Testis (tissue), 2 donors: ENCODE measurements at regions not wholly inside any gene's neighbourhood (a gene's known extent, or its start where the extent isn't known, plus 50 kb on each side); places are given as distances from the start of the nearest gene placed in this dataset.

ENCODE experiments used
- DNase-seq: peaks from one replicate; pipeline ENCODE4 v3.0.0-alpha.2; 2019
- H3K27ac ChIP-seq, 2 donors: fragments of 200-600 bp; sonication (generic); one replicate each; pipeline ENCODE4 v1.5.1; 2019
- H3K27me3 ChIP-seq: fragments of 200-600 bp; sonication (generic); one replicate; pipeline ENCODE4 v1.5.1; 2019
- H3K36me3 ChIP-seq: fragments of 200-600 bp; sonication (generic); one replicate; pipeline ENCODE4 v1.5.1; 2017; ENCODE audit warnings: low read depth; ENCODE audit errors: missing control alignments
- H3K4me1 ChIP-seq: fragments of 200-600 bp; sonication (generic); one replicate; pipeline ENCODE4 v1.5.1; 2019
- H3K4me3 ChIP-seq, 2 donors: fragments of 200-600 bp; sonication (generic); one replicate each; pipeline ENCODE4 v1.5.1; 2017 to 2019
- H3K9me3 ChIP-seq: fragments of 200-600 bp; sonication (generic); one replicate; pipeline ENCODE4 v1.5.1; 2017
- POLR2A ChIP-seq: fragments of 450-650 bp; IDR thresholded peaks from one replicate; pipeline ENCODE4 v1.6.1; 2017; ENCODE audit warnings: antibody characterized with exemption, mild to moderate bottlenecking, moderate library complexity
- WGBS, 2 donors: methylation state at CpG; one replicate each; pipeline ENCODE4 v1.1.5; 2018; 5-methylcytosine and 5-hydroxymethylcytosine counted together
- intact Hi-C: fragments of 100-400 bp; cut with DNase I; formaldehyde crosslinking; loops from one replicate; pipeline ENCODE4 v1.15.1; 2023; ENCODE audit warnings: low total_unique reads
- TF ChIP-seq, protein P1 (sequence below), 3 experiments: fragments of 450-650 bp in 2 of 3; fragments of 200-600 bp in 1 of 3; sonication (generic) in 1 of 3; IDR thresholded peaks; one replicate each; pipeline ENCODE4 v1.5.1; 2016 to 2019; ENCODE audit warnings: antibody characterized with exemption in 3 of 3, mild to moderate bottlenecking in 2 of 3, moderate library complexity in 1 of 3

DNA sequence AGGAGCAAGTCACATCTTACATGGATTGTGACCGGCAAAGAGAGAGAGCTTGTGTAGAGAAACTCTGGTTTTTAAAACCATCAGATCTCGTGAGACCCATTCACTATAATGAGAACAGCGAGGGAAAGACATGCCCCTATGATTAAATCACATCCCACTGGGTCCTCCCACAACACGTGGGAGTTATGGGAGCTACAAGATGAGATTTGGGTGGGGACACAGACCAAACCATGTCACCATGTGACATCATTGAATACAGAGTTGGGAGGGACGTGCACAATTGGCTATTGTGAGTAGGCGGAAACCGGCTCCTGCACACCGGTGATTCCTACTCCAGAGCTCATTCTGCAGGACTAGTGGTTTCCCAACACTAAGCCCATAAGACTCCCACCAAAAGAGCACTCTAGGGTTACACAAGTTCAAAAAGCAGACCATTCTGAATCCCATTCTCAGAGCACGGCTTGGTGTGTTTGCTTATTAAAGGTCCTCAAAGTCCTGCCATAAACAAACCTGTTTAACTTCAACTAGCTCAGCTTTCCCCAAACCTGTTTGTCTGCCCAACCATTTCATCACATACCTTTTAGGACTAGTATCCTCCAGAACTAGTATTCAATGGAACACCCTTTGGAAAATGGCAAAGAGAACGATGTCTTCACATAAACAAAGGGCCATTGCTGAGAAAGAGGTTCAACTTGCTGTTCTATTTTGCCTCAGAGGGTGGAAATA lies 167.6 kb downstream of the TLE3 start:
- no peak overlapping the region for H3K4me3 ChIP-seq
- H3K36me3 ChIP-seq, result no peaks in the 10 kb centered on the region
- DNase-seq, result no peak
- H3K4me1 ChIP-seq, result no peaks in the 10 kb centered on the region
- no peak overlapping the region for H3K27ac ChIP-seq
- TF ChIP-seq POLR2A, result no peak
- TF ChIP-seq, protein P1, sequence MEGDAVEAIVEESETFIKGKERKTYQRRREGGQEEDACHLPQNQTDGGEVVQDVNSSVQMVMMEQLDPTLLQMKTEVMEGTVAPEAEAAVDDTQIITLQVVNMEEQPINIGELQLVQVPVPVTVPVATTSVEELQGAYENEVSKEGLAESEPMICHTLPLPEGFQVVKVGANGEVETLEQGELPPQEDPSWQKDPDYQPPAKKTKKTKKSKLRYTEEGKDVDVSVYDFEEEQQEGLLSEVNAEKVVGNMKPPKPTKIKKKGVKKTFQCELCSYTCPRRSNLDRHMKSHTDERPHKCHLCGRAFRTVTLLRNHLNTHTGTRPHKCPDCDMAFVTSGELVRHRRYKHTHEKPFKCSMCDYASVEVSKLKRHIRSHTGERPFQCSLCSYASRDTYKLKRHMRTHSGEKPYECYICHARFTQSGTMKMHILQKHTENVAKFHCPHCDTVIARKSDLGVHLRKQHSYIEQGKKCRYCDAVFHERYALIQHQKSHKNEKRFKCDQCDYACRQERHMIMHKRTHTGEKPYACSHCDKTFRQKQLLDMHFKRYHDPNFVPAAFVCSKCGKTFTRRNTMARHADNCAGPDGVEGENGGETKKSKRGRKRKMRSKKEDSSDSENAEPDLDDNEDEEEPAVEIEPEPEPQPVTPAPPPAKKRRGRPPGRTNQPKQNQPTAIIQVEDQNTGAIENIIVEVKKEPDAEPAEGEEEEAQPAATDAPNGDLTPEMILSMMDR (IDR thresholded peaks at IDR 0.05), result no peak
- 93 to 94% methylated on average over 10 of the region's 10 CpGs for WGBS, 2 donors
- no peaks in the 10 kb centered on the region for H3K27me3 ChIP-seq
- H3K9me3 ChIP-seq, result no peaks in the 10 kb centered on the region
- intact Hi-C loops, result no loop called here

DNA sequence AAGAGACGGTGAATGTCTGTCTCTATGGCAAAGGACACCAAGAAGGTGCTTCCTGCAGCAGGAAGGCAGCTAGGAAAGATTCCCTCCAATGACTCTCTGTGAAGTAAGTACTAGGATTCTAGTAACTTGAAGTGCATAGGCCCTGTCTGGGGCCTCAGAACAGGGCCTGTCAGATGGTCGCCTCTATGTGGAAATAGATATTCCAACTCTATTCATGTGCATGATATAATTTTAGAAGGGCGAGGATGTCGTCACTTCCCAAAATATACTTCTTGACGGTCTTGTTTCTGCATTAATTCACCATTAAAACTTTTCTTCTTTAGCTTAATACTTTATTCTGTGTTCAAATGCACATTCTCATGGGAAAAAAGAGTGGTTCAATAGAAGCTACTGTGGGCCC lies 167.0 kb downstream of the TLE3 start:
- intact Hi-C loops, result no loop called here
- WGBS, 2 donors, result 88 to 93% methylated on average over 5 of the region's 5 CpGs
- no peak overlapping the region for H3K4me3 ChIP-seq
- DNase-seq, result no peak
- no peaks in the 10 kb centered on the region for H3K36me3 ChIP-seq
- no peak overlapping the region for H3K27ac ChIP-seq
- no peaks in the 10 kb centered on the region for H3K4me1 ChIP-seq
- H3K9me3 ChIP-seq, result no peaks in the 10 kb centered on the region
- TF ChIP-seq, protein P1 (IDR thresholded peaks at IDR 0.05), result no peak
- no peak for TF ChIP-seq POLR2A
- no peaks in the 10 kb centered on the region for H3K27me3 ChIP-seq

DNA sequence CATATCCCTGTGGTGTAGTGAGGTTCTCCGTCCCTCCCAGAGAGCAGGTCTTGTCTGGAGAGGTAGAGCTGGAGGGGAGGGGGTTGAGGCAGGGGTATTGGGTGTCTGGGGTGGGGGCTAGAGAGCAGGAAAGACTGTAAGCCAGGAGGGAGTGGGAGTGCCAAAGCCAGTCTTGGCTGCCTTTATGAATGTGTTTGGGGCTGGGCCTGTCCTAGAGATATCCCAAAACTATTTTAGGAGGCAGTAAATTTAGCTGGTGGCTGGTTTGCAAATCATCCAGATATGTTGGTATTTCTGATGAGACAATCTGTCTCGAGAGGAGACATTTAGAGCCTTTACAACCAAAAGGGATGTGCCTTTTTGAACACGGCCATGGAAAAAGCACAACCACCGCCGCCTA lies 166.6 kb downstream of the TLE3 start:
- H3K4me1 ChIP-seq, result no peaks in the 10 kb centered on the region
- WGBS, 2 donors, result 79 to 89% methylated on average over 5 of the region's 5 CpGs
- DNase-seq, result no peak

DNA sequence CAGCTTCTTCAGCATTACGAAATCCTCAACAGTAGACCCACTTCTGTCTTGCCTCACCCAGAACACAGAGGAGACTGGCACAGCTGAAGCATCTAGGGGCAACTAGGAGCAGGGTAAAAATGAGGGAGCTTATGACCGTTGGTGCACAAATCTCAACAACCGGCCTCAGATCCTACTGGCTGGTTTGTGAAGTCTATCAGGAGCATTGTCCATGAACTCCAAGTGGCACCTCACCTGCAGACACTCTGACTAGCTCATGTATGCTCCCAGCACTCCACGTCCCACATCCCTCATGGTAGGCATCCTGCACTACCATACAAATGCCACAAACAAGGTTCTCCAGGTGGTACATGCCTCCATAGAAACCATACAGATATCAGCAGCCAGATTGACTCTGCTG lies 163.1 kb downstream of the TLE3 start:
- Histone ChIP-seq H3K4me3 (no peak overlapping the region), H3K27me3 (no peaks in the 10 kb centered on the region), H3K9me3 (no peaks in the 10 kb centered on the region), H3K4me1 (no peaks in the 10 kb centered on the region), H3K27ac (no peak overlapping the region), H3K36me3 (no peaks in the 10 kb centered on the region)
- intact Hi-C loops, result no loop called here
- DNase-seq, result no peak
- WGBS, 2 donors, result 91 to 93% methylated on average over 2 to 4 of the region's 4 CpGs
- TF ChIP-seq POLR2A, result no peak
- TF ChIP-seq, protein P1 (IDR thresholded peaks at IDR 0.05), result no peak

More for the DNA sequence above, 166.6 kb downstream of the TLE3 start:
- TF ChIP-seq, protein P1 (IDR thresholded peaks at IDR 0.05), result no peak
- TF ChIP-seq POLR2A, result no peak
- Histone ChIP-seq H3K36me3 (no peaks in the 10 kb centered on the region), H3K27ac (no peak overlapping the region), H3K27me3 (no peaks in the 10 kb centered on the region), H3K4me3 (no peak overlapping the region), H3K9me3 (no peaks in the 10 kb centered on the region)
- intact Hi-C loops, result no loop called here
